ENCODE measurements at regions not wholly inside any gene's neighbourhood (a gene's known extent, or its start where the extent isn't known, plus 50 kb on each side); places are given as distances from the start of the nearest gene placed in this dataset.

DNA sequence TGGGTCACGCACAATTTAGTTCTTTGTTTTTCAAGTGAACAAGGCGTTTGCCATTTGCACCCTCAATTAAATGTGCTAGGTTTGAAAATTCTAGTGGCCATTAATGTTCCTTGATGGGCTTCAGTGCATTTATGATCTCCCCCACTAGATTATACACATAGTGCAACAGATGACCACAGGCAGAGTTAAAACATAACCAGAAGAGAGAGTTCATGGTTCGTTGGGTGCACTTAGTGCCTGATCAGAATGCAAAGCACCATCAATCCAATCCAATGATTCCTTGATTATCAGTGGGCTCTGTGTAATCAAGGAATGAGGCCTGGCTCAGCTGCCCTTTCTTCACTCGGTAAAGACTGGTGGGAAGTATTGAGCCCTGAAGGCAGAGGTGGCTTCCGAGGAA lies 334.5 kb downstream of the PRDM2 start:
- H3K27ac ChIP-seq (ENCODE audit: low read depth in 1 of 2, low read length in 1 of 2): no peak overlapping the region
- 93% methylated on average over 5 of the region's 5 CpGs for WGBS
- no peak for DNase-seq (ENCODE audit: low read depth in 6 of 9, low spot score in 9 of 9)
- H3K27me3 ChIP-seq (ENCODE audit: control insufficient read depth in 2 of 2, insufficient read depth in 1 of 2, low read length in 1 of 2): no peaks in the 10 kb centered on the region
- H3K4me3 ChIP-seq (ENCODE audit: low read length in 2 of 2): no peak overlapping the region
- H3K4me1 ChIP-seq (ENCODE audit: control insufficient read depth in 2 of 2, insufficient read depth in 2 of 2, low read length in 2 of 2): no peaks in the 10 kb centered on the region
- no peaks in the 10 kb centered on the region for H3K36me3 ChIP-seq (ENCODE audit: control insufficient read depth in 2 of 2, insufficient read depth in 2 of 2, low read length in 1 of 2)
- H3K9me3 ChIP-seq (ENCODE audit: control insufficient read depth in 2 of 2, insufficient read depth in 1 of 2, low read length in 1 of 2): no peaks in the 10 kb centered on the region

DNA sequence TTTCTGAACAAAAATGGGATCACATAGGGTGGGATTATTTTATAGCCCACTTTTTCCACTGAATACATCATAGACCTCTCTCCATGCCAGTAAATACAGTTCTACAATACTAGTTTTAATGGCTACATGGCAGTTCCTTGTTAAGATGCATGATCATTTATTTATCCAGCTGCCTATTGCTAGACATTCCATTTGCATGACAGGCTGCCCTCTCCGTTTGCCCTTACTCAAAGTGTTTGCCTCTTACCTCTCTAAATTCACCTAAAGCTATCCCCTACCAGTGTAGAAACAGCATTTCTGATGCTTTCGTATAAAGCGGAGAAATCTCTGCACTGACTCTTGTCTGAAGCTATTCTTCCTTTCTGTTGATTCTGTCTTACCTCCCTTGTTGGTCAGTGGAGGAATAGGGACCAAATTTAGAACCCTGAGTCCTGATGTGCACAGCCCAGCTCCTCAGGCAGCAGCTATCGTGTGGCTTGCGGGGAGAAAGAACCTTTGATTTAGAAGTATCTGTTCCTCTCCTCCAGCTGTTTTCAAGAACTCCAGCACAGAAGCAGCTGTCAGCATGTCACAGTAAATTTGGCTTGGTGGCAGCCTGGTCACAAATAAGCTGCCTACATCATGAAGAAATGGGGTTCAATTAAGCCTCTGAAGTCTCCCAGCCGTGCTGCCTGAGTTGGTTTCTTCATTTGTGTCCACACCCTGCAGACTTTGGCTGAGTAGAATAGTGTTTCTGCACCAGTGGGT lies 337.3 kb downstream of the PRDM2 start:
- no peaks in the 10 kb centered on the region for H3K36me3 ChIP-seq (ENCODE audit: control insufficient read depth in 2 of 2, insufficient read depth in 2 of 2, low read length in 1 of 2)
- no peak overlapping the region for H3K4me3 ChIP-seq (ENCODE audit: low read length in 2 of 2)
- no peak overlapping the region for H3K27ac ChIP-seq (ENCODE audit: low read depth in 1 of 2, low read length in 1 of 2)
- H3K27me3 ChIP-seq (ENCODE audit: control insufficient read depth in 2 of 2, insufficient read depth in 1 of 2, low read length in 1 of 2): no peaks in the 10 kb centered on the region
- WGBS: 81% methylated on average over 6 of the region's 6 CpGs
- no peaks in the 10 kb centered on the region for H3K4me1 ChIP-seq (ENCODE audit: control insufficient read depth in 2 of 2, insufficient read depth in 2 of 2, low read length in 2 of 2)
- no peak for DNase-seq (ENCODE audit: low read depth in 6 of 9, low spot score in 9 of 9)
- H3K9me3 ChIP-seq (ENCODE audit: control insufficient read depth in 2 of 2, insufficient read depth in 1 of 2, low read length in 1 of 2): no peaks in the 10 kb centered on the region

DNA sequence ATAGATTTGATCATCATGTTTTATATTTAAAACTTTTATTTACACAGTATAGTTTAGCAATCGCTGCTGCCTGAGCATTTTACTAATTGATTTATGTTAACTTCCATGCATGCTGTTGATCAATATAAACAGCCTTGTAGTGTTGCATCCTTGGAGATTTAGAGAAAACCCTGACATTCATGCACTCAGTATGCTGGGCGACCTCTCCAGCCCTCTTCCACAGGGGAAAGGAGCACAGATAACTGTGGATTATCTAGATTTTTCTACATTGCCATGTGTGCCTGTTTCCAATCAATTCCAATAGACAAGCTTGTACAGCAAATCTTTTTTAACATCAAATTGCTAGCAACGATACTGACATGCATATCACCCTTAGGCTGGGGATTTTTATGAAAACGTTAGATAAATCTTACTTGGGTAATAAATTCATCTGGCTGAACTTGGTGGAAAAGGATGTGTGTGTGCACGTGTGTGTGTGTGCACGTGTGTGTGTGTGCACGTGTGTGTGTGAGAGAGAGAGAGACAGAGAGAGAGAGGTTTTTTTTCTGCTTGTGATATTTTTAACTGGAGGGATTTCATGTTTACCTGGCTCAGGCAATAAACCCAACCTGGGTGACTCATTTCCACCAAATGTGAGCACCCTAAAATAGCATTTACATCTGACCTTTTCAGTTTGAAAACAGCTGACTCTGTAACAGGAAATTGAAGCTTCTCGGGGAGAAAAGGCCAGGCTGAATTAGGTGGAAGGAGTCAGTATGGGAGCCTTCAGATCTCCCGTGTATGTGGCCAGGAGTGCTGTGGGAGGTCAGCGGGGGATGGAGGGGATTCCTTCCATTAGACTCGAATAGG lies 339.8 kb downstream of the PRDM2 start:
- WGBS: 73% methylated on average over 11 of the region's 11 CpGs
- Histone ChIP-seq H3K4me1 (ENCODE audit: control insufficient read depth in 2 of 2, insufficient read depth in 2 of 2, low read length in 2 of 2) (no peaks in the 10 kb centered on the region), H3K27me3 (ENCODE audit: control insufficient read depth in 2 of 2, insufficient read depth in 1 of 2, low read length in 1 of 2) (no peaks in the 10 kb centered on the region), H3K4me3 (ENCODE audit: low read length in 2 of 2) (no peak overlapping the region), H3K9me3 (ENCODE audit: control insufficient read depth in 2 of 2, insufficient read depth in 1 of 2, low read length in 1 of 2) (no peaks in the 10 kb centered on the region), H3K27ac (ENCODE audit: low read depth in 1 of 2, low read length in 1 of 2) (no peak overlapping the region), H3K36me3 (ENCODE audit: control insufficient read depth in 2 of 2, insufficient read depth in 2 of 2, low read length in 1 of 2) (no peaks in the 10 kb centered on the region)
- DNase-seq (ENCODE audit: low read depth in 6 of 9, low spot score in 9 of 9): peak in 1 of 9 donors; percentile 5

DNA sequence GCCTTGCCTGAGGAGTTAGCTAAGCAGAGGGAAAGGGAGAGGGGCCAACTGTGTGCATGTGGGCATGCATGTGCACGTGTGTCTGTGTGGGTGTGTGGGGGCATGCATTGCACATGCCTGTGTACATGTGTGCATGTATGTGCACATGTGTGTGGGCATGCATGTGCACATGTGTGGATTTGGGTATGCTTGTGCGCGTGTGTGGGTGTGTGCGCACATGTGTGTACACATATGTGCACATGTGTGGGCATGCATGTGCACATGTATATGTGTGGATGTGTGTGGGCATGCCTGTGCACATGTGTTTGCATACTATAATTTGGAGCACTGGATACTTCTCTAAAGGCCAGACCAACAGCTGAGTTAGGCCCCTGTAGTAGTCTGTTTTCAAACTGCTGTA lies 350.0 kb downstream of the PRDM2 start:
- no peak for DNase-seq (ENCODE audit: low read depth in 6 of 9, low spot score in 9 of 9)
- Histone ChIP-seq H3K27me3 (ENCODE audit: control insufficient read depth in 2 of 2, insufficient read depth in 1 of 2, low read length in 1 of 2) (no peaks in the 10 kb centered on the region), H3K9me3 (ENCODE audit: control insufficient read depth in 2 of 2, insufficient read depth in 1 of 2, low read length in 1 of 2) (peaks cover 0 to 3% of the 10 kb centered on the region in 2 donors), H3K4me3 (ENCODE audit: low read length in 2 of 2) (no peak overlapping the region), H3K4me1 (ENCODE audit: control insufficient read depth in 2 of 2, insufficient read depth in 2 of 2, low read length in 2 of 2) (no peaks in the 10 kb centered on the region), H3K36me3 (ENCODE audit: control insufficient read depth in 2 of 2, insufficient read depth in 2 of 2, low read length in 1 of 2) (no peaks in the 10 kb centered on the region), H3K27ac (ENCODE audit: low read depth in 1 of 2, low read length in 1 of 2) (no peak overlapping the region)
- 70% methylated on average over 4 of the region's 4 CpGs for WGBS

DNA sequence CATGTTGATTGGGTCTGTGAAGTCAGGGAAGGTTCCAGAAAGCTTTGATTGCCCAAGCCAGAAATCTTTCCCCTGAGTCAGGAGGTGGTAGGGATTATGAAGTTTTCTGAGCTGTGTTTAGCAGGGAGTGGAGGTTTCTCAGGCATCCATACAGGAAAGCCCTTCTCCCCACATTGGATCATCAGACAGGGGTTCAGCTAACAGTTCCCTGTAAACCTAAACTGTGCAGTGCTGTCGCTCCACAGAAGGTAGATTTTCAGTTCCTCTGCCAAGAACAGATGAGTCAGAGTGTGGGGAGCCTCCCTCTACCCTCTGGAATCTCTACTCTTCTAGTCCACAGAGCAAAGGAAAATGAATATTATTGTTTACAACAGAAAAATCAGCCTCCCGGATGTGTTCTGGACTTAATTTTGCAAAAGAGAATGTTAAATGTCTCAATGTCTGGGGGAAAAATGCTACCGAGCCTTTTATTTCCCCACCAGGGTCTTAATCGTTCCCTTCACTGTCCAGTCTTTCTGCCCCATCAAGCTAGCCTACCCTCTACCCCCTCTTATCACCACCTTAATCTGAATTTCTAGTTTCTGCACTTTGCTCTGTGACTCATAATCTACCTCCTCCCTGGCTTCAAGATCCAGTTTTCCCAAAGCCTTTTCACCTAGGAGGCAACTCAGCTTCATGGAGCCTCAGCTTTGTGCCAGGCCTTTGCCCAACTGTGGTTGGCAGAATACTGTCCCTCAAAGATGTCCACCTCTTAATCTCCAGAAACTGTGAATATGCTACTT lies 355.6 kb downstream of the PRDM2 start:
- WGBS: 88% methylated on average over 4 of the region's 4 CpGs
- peak overlapping the region in 1 of 2 donors; percentile 66 for H3K27ac ChIP-seq (ENCODE audit: low read depth in 1 of 2, low read length in 1 of 2)
- no peak overlapping the region for H3K4me3 ChIP-seq (ENCODE audit: low read length in 2 of 2)
- H3K9me3 ChIP-seq (ENCODE audit: control insufficient read depth in 2 of 2, insufficient read depth in 1 of 2, low read length in 1 of 2): no peaks in the 10 kb centered on the region
- H3K4me1 ChIP-seq (ENCODE audit: control insufficient read depth in 2 of 2, insufficient read depth in 2 of 2, low read length in 2 of 2): no peaks in the 10 kb centered on the region
- no peaks in the 10 kb centered on the region for H3K27me3 ChIP-seq (ENCODE audit: control insufficient read depth in 2 of 2, insufficient read depth in 1 of 2, low read length in 1 of 2)
- H3K36me3 ChIP-seq (ENCODE audit: control insufficient read depth in 2 of 2, insufficient read depth in 2 of 2, low read length in 1 of 2): no peaks in the 10 kb centered on the region
- no peak for DNase-seq (ENCODE audit: low read depth in 6 of 9, low spot score in 9 of 9)

DNA sequence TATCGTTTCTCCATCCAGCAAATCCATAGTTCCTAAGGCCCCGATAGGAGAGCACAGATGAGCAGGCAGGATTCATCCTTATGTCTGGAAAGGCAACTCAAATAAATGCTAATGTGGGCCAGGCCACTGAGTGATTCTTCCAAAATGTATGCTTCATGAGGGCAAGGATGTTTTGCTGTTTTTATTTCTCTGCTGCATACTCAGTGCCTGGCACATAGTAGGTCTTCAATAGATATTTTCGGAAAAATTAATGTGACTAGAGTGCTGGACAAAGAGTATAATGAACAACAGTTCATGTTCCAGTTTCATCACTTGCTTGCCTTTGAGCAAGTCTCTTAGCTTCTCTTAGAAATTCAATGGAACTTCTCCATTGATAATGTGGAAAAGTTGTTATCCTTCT lies 357.7 kb downstream of the PRDM2 start:
- 95% methylated on average over 3 of the region's 3 CpGs for WGBS
- H3K4me1 ChIP-seq (ENCODE audit: control insufficient read depth in 2 of 2, insufficient read depth in 2 of 2, low read length in 2 of 2): no peaks in the 10 kb centered on the region
- no peak overlapping the region for H3K4me3 ChIP-seq (ENCODE audit: low read length in 2 of 2)
- H3K9me3 ChIP-seq (ENCODE audit: control insufficient read depth in 2 of 2, insufficient read depth in 1 of 2, low read length in 1 of 2): no peaks in the 10 kb centered on the region
- H3K36me3 ChIP-seq (ENCODE audit: control insufficient read depth in 2 of 2, insufficient read depth in 2 of 2, low read length in 1 of 2): no peaks in the 10 kb centered on the region
- no peaks in the 10 kb centered on the region for H3K27me3 ChIP-seq (ENCODE audit: control insufficient read depth in 2 of 2, insufficient read depth in 1 of 2, low read length in 1 of 2)
- no peak for DNase-seq (ENCODE audit: low read depth in 6 of 9, low spot score in 9 of 9)
- H3K27ac ChIP-seq (ENCODE audit: low read depth in 1 of 2, low read length in 1 of 2): no peak overlapping the region

DNA sequence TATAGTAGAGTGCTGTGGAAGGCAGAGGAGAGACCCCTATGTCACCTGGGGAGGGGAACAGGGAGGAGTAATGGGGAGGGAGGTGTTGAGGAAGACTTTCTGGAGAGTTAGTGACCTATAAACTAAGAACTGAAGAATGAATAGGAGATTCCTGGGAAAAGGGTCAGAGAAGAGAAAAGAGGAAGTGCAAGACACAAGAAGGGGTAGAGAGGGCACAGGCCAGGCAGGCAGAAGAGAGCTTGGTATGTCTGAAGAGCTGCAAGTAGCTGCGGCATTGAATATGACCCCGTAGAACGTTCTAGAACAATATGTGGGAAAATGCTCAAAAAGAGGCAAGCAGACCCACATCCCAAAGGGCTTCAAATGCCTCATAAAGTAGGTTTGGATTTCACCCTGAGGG lies 361.2 kb downstream of the PRDM2 start:
- Histone ChIP-seq H3K27me3 (ENCODE audit: control insufficient read depth in 2 of 2, insufficient read depth in 1 of 2, low read length in 1 of 2) (no peaks in the 10 kb centered on the region), H3K4me1 (ENCODE audit: control insufficient read depth in 2 of 2, insufficient read depth in 2 of 2, low read length in 2 of 2) (no peaks in the 10 kb centered on the region), H3K9me3 (ENCODE audit: control insufficient read depth in 2 of 2, insufficient read depth in 1 of 2, low read length in 1 of 2) (no peaks in the 10 kb centered on the region), H3K36me3 (ENCODE audit: control insufficient read depth in 2 of 2, insufficient read depth in 2 of 2, low read length in 1 of 2) (no peaks in the 10 kb centered on the region), H3K27ac (ENCODE audit: low read depth in 1 of 2, low read length in 1 of 2) (no peak overlapping the region), H3K4me3 (ENCODE audit: low read length in 2 of 2) (no peak overlapping the region)
- 95% methylated on average over 3 of the region's 3 CpGs for WGBS
- DNase-seq (ENCODE audit: low read depth in 6 of 9, low spot score in 9 of 9): no peak

DNA sequence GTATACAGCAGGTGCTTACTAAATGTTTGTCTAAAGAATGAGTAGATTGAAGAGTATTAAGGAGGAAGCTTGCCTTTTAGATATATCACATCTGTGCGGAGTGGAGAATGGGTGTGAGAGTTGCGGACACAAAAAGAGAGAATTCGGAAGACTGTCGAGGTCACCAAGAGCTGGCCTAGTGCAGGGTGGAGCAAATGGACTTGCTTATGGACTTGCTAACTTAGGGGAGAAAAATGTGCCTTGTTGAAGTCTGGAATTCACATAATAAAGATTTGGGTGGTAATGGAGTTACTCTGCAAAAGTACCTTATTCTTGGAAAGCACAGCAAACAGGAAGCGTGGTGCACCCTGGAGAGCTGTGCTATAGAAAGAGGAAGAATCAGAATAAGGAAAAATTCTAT lies 361.7 kb downstream of the PRDM2 start:
- Histone ChIP-seq H3K4me1 (ENCODE audit: control insufficient read depth in 2 of 2, insufficient read depth in 2 of 2, low read length in 2 of 2) (no peaks in the 10 kb centered on the region), H3K36me3 (ENCODE audit: control insufficient read depth in 2 of 2, insufficient read depth in 2 of 2, low read length in 1 of 2) (no peaks in the 10 kb centered on the region), H3K4me3 (ENCODE audit: low read length in 2 of 2) (no peak overlapping the region), H3K27me3 (ENCODE audit: control insufficient read depth in 2 of 2, insufficient read depth in 1 of 2, low read length in 1 of 2) (no peaks in the 10 kb centered on the region), H3K9me3 (ENCODE audit: control insufficient read depth in 2 of 2, insufficient read depth in 1 of 2, low read length in 1 of 2) (no peaks in the 10 kb centered on the region), H3K27ac (ENCODE audit: low read depth in 1 of 2, low read length in 1 of 2) (no peak overlapping the region)
- WGBS: 93% methylated on average over 5 of the region's 5 CpGs
- DNase-seq (ENCODE audit: low read depth in 6 of 9, low spot score in 9 of 9): no peak

DNA sequence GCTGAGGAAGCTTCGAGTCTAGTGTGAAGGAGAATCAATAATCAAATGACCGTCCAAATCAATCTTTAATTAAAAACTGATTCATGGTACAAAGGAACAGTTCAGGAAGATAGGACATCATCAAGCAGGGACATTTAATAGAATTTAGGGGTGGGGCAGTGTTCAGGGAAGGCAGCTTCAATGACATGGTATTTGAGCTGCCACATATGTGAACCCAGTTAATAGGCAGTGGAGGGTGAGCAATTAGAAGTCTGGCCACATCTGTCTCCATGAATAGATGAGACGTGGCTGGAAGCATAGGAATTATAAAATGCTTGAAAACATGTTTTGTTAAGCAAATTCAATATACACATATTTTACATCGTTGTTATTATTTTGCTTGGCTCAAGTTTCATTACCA lies 362.7 kb downstream of the PRDM2 start:
- WGBS: 88% methylated on average over 4 of the region's 4 CpGs
- Histone ChIP-seq H3K9me3 (ENCODE audit: control insufficient read depth in 2 of 2, insufficient read depth in 1 of 2, low read length in 1 of 2) (no peaks in the 10 kb centered on the region), H3K27ac (ENCODE audit: low read depth in 1 of 2, low read length in 1 of 2) (no peak overlapping the region), H3K4me1 (ENCODE audit: control insufficient read depth in 2 of 2, insufficient read depth in 2 of 2, low read length in 2 of 2) (no peaks in the 10 kb centered on the region), H3K27me3 (ENCODE audit: control insufficient read depth in 2 of 2, insufficient read depth in 1 of 2, low read length in 1 of 2) (no peaks in the 10 kb centered on the region), H3K36me3 (ENCODE audit: control insufficient read depth in 2 of 2, insufficient read depth in 2 of 2, low read length in 1 of 2) (no peaks in the 10 kb centered on the region), H3K4me3 (ENCODE audit: low read length in 2 of 2) (no peak overlapping the region)
- no peak for DNase-seq (ENCODE audit: low read depth in 6 of 9, low spot score in 9 of 9)
